WI38 (cell line): ENCODE measurements at regions not wholly inside any gene's neighbourhood (a gene's known extent, or its start where the extent isn't known, plus 50 kb on each side); places are given as distances from the start of the nearest gene placed in this dataset.

Experiments used
- H3K4me3 ChIP-seq: 2 replicates; pipeline ENCODE4 v1.5.1; 2011; ENCODE audit warnings: low read depth, mild to moderate bottlenecking, control low read depth, low read length
- TF ChIP-seq, protein P1 (sequence below): IDR thresholded peaks from 2 replicates; pipeline ENCODE4 v1.5.1; 2012; ENCODE audit warnings: low read depth, mild to moderate bottlenecking, control low read depth, low read length

DNA sequence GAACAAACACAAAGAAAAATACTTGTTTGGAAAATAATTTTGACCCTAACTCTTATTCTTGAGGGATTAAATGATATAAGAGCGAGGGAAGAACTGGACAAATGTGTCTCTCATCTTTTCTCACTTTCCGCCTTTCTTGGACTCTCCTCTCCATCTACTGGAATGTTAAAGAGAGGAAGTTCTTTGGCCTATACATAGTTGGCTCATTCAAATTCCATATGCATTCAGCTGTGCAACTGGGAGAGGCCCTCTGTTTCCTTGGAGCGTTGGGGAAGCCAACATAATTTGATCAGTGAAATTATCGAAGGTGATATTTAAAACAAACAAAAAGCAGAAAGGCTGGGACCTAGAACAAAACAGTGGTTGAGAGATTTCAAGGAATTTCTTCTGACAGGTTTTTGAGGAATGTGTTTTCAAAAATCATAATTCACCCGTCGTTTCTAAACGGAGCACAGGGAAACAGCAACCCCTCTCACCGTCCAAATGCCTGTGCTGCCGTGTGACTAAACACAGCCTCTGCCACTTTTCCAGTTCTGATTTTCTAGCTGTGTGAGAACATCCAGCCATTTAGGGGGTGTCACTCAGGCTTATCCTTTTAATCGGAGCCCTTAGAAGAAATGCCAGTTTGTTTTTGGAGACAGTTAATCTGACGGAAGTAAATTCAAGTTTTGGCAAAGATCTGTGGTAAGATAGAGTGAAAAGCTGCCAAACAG, 489.9 kb downstream of the SOX2 start:
- H3K4me3 ChIP-seq = no peak overlapping the region
- TF ChIP-seq, protein P1, sequence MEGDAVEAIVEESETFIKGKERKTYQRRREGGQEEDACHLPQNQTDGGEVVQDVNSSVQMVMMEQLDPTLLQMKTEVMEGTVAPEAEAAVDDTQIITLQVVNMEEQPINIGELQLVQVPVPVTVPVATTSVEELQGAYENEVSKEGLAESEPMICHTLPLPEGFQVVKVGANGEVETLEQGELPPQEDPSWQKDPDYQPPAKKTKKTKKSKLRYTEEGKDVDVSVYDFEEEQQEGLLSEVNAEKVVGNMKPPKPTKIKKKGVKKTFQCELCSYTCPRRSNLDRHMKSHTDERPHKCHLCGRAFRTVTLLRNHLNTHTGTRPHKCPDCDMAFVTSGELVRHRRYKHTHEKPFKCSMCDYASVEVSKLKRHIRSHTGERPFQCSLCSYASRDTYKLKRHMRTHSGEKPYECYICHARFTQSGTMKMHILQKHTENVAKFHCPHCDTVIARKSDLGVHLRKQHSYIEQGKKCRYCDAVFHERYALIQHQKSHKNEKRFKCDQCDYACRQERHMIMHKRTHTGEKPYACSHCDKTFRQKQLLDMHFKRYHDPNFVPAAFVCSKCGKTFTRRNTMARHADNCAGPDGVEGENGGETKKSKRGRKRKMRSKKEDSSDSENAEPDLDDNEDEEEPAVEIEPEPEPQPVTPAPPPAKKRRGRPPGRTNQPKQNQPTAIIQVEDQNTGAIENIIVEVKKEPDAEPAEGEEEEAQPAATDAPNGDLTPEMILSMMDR = no peak

DNA sequence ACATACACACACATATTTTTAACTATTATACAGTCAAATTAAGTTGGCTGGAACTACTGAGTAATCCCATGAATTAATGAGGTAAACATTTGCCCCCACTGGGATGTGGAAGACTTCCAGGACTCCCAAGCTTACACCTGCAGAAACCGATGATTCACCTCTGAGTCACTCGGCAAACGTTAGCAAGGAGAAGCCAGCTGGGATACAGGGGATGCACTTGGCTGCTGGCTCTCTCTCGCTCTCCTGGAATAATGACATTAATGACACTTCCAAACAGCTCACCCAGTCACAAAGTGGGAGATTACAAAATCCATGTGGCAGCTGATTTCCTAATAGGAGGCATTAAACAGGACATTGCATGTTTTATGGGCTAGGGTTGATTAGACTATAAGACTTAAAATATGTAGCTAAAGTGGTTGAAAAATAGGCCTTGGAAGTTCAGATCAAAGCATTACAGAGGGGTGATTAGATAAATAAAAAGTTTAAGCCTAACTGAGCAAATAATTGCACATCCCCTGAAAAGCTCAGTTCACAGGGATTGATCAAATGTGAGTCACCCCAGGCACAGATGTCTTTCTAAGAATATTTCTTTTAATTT, 500.9 kb downstream of the SOX2 start:
- no peak overlapping the region for H3K4me3 ChIP-seq
- TF ChIP-seq, protein P1 = no peak

DNA sequence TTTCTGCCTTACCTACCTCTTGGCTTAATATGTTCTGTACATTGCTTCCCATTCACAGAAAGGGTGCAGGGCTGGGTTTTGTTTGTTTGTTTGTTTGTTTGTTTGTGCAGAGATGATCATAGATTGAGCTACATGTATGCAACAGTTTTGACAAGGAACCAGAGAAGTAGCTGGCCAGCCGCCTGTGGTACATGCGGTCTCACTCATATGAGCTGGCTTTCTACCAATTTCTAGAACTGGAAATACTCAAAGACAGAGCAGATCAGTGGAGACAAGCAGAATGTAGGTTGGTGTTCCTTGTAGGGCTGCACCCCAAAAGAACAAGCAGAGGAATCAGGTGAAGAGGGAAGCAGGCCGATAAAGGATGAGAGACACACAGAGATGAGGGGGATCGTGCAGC, 502.7 kb downstream of the SOX2 start:
- H3K4me3 ChIP-seq = no peak overlapping the region

DNA sequence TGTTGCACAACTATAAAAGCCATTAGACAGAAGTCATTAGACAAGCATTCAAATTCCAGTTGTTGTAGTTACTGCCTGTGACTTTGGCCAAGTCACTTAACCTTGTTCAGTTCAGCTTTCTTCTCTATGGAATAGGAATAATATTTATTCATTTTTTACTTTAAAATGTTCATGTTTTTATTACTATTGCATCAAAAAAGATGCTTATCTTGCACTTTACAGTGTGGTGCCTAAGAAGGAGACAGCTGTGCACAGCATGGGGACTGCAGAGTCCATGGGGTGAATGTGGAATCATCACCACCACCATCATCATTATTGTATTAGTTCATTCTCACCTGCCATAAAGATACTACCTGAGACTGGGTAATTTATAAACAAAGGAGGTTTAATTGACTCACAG, 504.2 kb downstream of the SOX2 start:
- no peak overlapping the region for H3K4me3 ChIP-seq
- TF ChIP-seq, protein P1 = no peak

More for the DNA sequence above, 502.7 kb downstream of the SOX2 start:
- TF ChIP-seq, protein P1 = no peak

DNA sequence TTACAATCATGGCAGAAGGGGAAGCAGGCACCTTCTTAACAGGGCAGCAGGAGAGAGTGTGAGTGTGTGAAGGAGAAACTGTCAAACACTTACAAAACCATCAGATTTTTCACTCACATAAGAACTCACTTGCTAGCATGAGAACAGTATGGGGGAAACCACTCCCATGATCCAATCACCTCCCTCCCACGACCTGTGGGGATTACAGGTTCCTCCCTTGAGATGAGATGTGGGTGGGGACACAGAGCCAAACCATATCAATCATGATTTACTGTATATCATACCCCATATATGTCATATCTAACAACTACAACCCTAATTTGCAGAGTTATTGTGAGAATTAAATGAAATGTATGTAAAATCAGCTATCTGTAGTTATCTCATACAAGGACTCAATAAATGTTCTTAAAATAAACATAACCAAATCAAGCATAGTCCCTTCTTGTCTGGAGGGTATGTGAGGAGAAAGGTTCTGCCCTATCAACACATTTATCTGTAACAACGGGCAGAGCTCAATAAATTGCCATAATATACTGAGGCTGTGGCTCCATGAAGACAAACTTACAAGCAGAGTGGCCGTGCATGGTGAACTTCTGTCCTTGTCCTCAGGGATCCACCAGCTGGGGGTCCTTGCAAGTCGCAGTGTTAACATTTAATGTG, 504.7 kb downstream of the SOX2 start:
- H3K4me3 ChIP-seq = no peak overlapping the region
- TF ChIP-seq, protein P1 = no peak

DNA sequence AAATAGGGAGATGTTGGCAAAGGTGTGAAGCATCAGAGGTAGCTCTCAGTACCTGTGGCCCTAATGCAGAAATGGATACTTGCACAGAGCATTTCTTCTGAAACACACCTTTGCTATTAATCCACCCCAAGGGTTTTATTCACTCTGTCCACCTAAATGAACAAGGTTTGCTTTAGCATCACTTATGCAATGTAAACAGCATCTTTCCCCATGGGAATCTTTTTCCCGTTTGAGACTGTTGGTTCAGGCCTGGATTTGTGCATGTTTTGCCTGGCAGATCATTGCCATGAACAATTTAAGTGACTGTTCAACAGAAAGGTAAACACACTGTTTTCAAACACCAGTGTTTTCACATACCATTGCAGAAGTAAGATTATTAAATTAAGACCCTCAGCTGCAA, 508.3 kb downstream of the SOX2 start:
- TF ChIP-seq, protein P1 = no peak
- no peak overlapping the region for H3K4me3 ChIP-seq

DNA sequence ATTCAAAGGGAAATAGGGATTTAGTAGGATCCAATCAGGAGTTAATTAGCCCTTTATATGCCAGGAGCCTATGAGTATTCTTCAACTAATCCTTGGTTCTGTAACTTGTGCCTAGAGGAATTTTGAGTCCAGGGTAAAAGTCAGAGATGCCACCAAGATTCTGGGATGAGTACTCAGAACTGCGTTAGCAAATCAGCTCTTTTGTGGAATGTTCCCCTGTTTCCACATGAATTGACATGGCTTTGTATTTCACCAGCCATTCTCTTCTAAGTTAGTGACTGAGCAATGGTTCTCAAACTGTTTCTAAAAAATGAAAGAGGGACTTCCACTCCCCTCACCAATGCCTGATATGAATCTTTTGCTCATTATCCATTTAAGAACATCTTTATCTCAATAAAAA, 508.7 kb downstream of the SOX2 start:
- TF ChIP-seq, protein P1 = no peak
- H3K4me3 ChIP-seq = no peak overlapping the region
